Left cardiac atrium (tissue), 4 donors: ENCODE measurements at regions not wholly inside any gene's neighbourhood (a gene's known extent, or its start where the extent isn't known, plus 50 kb on each side); places are given as distances from the start of the nearest gene placed in this dataset.

ENCODE experiments used
- ATAC-seq, 2 donors: fragments of 200-7000 bp; cut with Tn5 transposase; one replicate each; pipeline ENCODE4 v1.9.1; 2020; ENCODE audit warnings: mild to moderate bottlenecking in 2 of 2, moderate library complexity in 2 of 2
- DNase-seq: peaks from one replicate; pipeline ENCODE4 v3.0.0-alpha.2; 2020
- intact Hi-C, 2 donors: fragments of 100-400 bp; cut with DNase I; formaldehyde crosslinking; loops; one replicate each; pipeline versions ENCODE4 v1.14.1 to v1.15.1; 2022 to 2023
- donor health status: DM: no; HTN: yes; CAD: no.
- donor health status: DM: no; HTN: yes; CAD: no; lungs with severe emphysema.
- donor health status: DM: yes; HTN: yes; CAD: no.
- donor health status: Dilated cardiomyopathy.

DNA sequence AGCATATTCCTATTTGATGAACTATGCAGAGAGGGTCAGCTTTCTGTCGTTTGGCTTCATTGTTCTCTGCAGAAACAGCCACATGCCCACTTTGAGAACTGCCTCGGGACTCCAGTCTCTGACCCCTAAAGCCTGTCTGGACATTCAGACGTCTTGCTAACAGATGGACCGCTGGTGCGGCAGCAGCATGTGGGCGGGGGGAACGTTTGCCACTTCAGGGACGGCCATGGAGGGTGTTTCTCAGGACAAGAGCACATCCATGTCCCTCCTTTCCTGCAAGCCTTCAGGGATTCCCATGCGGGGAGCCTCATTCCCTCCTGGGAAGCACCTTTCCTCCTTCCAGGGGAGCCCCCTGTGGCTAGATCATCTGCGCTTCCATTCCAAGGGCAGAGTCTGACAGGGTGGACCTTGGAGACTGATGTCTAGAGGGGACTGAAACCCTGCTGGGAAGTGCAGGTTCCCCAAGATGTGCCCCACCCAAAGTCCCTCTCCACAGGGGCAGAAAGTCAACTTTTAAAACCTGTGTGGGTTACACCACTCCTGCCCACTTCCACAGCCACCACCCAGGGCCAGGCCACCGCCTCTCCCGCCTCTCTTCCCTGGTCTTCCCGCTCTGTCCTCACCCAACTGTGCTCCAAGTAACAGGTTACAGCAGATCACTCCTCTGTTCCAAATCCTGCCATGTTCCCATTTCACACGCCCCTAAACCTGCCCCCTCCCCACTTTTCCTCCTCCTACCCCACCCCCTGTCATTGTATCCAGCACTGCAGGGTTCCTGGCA is 94.8 kb upstream of the PMEPA1 start:
- intact Hi-C loops: no loop called here
- DNase-seq: no peak
- ATAC-seq: no peak

- DNase-seq (no peak), ATAC-seq (no peak)
- intact Hi-C loops: no loop called here
Measured at GRCh38 chr20:57803508-57804005, 93.7 kb upstream of the PMEPA1 start.

- intact Hi-C loops: no loop called here
- DNase-seq (no peak), ATAC-seq (no peak)
Measured at GRCh38 chr20:57802765-57803507, 93.1 kb upstream of the PMEPA1 start.

DNA sequence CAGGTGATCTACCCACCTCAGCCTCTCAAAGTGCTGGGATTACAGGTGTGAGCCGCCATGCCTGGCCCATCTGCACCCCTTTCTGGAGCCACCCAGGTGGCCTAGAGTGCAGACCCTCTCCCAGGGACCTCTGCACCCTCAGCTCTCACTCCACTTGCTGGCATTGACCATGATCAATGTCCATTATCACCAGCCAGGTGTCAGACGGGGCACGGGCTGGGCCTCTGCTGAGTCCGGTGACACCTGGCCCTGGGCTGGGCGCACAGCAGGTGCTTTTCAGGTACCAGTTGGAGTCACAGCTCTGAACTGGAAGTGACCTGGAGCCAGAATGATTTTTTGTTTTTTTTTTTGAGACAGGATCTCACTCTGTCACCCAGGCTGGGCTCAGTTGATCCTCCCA is 91.8 kb upstream of the PMEPA1 start:
- DNase-seq: no peak
- ATAC-seq: no peak
- intact Hi-C loops: no loop called here

DNA sequence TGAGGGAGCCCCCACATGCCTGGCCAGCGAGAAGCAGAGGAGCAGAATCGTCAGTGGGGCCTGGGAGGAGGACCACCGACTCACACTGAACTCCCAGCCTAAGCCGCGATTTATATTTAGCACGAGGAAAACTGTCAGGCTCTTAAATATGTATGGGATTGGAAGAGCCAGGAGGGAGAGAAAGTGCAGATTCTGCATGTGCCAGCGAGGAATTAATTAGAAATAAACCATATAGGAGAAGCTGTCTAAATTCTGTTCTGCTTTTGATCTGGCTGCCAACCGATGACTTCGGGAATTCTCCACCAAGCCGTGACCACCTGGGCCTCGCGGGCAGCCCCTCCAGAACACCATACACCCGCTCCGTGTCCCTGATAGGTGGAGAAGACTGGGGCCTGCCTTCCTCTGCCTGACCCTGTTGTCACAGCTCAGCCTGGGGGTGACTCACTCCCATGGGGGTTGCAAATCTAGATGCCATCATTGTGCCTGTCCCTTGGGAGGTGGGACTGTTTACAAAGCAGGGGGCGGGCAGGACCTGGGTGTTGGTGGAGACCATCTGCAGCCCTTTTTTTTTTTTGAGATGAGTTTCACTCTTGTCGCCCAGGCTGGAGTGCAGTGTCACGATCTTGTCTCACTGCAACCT is 91.1 kb upstream of the PMEPA1 start:
- no peak for DNase-seq
- no peak for ATAC-seq
- intact Hi-C loops: no loop called here

DNA sequence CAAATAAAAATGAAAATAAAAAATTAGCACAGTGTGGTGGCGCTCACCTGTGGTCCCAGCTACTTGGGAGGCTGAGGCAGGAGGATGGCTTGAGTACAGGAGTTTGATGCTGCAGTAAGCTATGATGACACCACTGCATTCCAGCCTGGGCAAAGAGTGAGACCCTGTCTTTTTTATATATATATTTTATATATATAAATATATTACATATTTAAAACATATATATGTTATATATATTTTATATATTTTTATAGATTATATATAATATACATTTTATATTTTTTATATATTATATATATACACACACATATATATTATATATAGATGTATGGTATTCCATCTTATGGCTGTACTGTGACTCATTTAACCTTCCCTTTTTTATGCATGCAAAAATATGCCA is 87.6 kb upstream of the PMEPA1 start:
- intact Hi-C loops: no loop called here
- DNase-seq (no peak), ATAC-seq (no peak)

- DNase-seq (no peak), ATAC-seq (no peak)
Measured at GRCh38 chr20:57795977-57796560, 86.3 kb upstream of the PMEPA1 start.

DNA sequence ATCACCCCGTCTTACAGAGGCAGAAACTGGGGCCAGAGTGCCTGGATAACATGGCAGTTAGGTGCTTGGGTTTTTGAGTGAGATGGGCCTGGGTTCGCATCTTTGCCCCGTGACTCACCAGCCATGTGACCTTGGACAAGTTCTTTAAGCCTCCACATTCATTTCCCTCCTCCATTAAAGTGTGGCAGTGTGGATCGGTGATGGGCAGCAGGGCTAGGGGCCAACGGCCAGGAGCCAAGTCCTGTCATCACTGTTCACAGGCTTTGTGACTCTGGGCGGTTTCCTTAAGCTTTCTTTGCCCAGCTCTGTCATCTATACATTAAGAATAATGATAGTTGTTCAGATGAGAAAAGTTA is 85.5 kb upstream of the PMEPA1 start:
- intact Hi-C loops: no loop called here
- ATAC-seq: peak; percentile 74 to 91
- no peak for DNase-seq

More at GRCh38 chr20:57795977-57796560, 86.3 kb upstream of the PMEPA1 start:
- intact Hi-C loops: no loop called here

GRCh38 chr20:57794600-57795341 is 85.0 kb upstream of the PMEPA1 start:
- ATAC-seq (no peak), DNase-seq (no peak)
- intact Hi-C loops: no loop called here

DNA sequence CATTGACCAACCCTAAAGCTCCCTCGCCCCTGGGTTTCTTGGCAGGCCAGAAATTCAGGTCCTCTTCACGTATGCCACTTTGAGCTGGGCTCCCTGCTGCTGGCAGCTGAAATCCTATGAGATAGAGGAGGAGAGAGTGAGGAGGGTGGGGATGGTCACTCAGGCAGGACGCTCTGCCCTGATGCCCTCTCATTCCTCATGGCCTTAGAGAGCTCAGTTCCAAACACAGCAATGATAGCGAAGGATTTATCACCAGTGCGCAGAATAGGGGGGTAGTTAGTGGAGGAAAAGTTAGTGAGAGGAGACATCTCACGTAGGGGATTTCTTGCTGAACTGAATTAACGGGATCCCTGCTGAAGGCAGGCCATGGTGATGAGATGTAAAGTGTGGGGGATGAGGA is 84.2 kb upstream of the PMEPA1 start:
- no peak for ATAC-seq
- intact Hi-C loops: no loop called here
- no peak for DNase-seq

- ATAC-seq (no peak), DNase-seq (no peak)
- intact Hi-C loops: no loop called here
Measured at GRCh38 chr20:57793421-57793820, 83.6 kb upstream of the PMEPA1 start.

DNA sequence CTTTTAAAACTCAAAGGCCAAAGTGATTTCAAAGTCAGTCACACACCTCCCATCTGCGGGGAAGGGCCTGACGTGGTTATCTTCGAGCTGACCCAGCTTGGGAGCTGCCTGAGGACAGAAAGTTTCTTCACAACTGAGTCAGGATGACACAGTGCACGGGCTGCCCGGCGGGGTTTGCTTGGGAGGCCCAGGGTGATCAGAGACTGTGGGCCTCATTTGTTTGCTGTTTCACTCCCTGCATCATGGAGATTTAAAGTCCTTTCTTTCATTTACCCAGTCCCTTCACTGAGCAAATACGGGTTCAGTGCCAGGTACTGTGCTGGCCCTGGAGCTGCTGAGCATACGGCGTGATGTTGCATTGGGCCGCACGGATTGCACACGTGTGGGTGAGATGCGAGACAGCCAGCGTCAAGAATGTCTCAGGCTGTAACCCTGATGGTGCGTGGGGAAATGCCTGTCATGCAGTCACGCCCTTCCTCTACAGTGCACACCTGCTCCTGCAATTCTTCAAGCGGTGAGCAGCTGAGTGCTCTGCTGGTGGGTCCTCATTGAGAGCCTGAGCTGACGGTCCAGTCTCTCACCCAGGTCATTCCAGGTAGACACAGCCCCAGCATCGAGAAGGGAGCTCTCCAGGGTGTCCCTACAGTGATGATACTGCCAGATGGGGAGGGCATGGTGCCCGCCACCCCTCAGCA is 82.7 kb upstream of the PMEPA1 start:
- intact Hi-C loops: no loop called here
- DNase-seq: no peak
- no peak for ATAC-seq

DNA sequence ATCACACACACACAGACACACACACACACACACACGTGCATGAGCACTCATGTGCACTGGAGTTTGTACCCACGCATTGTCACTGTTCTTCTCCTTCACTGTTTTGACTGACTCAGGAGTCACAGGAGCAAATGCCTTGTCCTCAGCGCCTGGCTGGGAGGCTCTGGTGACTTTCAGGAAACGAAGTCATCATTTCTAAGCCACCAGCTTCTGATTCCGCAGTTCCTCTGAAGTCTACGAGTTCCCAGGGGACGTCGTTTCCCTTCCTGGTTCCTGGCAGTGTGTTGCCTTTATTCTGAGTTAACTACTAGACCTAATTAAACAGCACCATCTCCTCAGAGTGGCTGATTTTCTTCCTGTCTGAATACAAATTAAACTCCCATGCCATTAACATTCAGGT is 82.2 kb upstream of the PMEPA1 start:
- peak; percentile 53 for DNase-seq
- intact Hi-C loops: no loop called here
- no peak for ATAC-seq

DNA sequence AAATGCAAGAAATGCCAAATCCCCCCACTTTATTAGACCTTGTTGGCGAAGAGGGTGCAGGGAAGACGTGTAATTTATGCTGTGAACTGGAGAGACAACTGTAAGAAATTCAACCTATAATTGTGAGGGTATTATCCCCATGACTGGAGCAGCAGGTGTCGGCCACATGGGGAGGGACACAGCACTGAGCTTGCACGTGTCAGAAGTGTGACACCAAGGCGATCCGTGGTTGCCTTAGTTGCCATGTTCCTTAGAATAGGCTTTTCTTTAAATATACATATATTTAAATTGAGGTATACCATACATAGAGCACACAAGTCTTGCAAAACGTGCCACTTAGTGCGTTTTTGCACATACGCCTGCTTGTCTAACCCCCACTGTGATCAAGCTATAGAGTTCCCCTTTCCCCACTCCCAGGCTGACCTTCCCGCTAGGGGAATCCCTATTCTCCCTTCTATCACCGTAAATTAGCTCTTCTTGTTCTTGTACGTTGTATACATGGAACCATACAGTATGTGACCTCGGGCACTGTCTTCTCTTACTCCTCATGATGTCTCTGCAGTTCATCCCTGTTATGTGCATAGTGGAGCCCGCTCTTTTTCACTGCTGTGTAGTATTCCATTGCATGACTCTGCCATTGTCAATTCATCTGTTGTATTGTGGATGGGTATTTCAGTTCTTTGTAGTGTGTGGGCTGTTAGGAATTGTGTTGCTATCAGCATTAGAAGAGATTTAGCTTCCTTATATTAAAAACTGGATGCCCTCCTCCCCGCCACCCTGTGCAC is 81.6 kb upstream of the PMEPA1 start:
- no peak for DNase-seq
- ATAC-seq: no peak
- intact Hi-C loops: no loop called here

- no peak for DNase-seq
- ATAC-seq: no peak
- intact Hi-C loops: no loop called here
Measured at GRCh38 chr20:57790176-57790575, 80.4 kb upstream of the PMEPA1 start.

GRCh38 chr20:57788936-57789613 is 79.3 kb upstream of the PMEPA1 start:
- intact Hi-C loops: no loop called here
- no peak for DNase-seq
- ATAC-seq: no peak

DNA sequence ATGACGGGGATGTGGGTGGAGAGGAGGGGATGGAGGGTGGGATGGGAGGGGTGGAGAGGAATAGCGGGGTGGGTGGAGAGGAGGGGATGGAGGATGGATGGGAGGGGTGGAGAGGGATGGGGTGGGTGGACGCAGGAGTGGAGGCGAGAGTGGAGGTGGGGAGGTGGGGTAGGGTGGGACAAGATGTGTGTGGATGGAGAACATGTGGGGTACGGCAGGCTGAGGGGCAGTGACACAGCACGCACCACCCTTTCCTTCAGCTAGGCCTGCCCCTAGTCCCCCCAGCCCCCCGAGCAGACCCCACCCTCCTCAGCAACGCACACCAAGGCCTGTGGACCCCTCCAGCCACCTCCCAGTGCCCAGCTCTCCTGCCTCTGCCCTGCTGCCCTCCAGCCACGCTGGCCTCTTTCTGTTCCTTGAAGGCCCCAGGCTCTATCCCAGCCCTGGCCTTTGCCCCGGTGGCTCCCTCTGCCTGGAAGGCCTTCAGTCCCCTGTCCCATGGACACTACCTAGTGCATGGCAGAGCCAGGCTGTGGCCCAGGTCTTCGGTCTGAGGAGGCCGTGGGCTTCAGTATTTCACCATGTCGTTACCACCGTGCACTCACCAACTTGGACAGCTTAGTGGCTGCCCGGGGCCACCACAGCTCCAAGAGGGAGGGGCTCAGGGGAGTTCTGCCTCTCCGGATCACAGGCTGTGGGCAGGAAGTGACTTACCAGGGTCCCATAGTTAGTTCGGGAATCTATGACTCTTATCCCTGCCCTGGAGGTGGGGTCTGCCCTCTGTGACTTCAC is 78.4 kb upstream of the PMEPA1 start:
- no peak for ATAC-seq
- DNase-seq: no peak
- intact Hi-C loops: no loop called here
